ENCODE measurements at regions not wholly inside any gene's neighbourhood (a gene's known extent, or its start where the extent isn't known, plus 50 kb on each side); places are given as distances from the start of the nearest gene placed in this dataset.
A peak's percentile ranks its signal among the peaks of the same experiment; 100 is the strongest.

DNA sequence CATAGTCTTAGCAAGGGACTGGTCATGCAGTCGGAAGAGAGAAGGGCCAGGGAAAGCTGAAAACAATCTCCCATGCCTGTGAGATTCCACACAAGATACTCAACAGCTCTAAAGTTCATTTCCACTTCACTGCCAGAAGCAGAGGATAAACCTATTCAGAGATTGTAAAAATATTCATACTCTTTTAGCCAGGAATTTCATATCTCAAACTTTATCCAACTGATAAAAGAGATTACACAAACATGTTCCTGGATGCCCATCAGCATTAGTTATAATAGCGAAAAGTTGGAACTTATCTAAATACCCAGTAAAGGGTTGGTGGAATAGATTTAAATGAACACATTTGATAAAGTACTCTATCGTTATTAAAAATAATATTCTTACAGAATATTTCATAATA, 75.2 kb upstream of the ARHGEF3 start:
- TF ChIP-seq, protein P1, sequence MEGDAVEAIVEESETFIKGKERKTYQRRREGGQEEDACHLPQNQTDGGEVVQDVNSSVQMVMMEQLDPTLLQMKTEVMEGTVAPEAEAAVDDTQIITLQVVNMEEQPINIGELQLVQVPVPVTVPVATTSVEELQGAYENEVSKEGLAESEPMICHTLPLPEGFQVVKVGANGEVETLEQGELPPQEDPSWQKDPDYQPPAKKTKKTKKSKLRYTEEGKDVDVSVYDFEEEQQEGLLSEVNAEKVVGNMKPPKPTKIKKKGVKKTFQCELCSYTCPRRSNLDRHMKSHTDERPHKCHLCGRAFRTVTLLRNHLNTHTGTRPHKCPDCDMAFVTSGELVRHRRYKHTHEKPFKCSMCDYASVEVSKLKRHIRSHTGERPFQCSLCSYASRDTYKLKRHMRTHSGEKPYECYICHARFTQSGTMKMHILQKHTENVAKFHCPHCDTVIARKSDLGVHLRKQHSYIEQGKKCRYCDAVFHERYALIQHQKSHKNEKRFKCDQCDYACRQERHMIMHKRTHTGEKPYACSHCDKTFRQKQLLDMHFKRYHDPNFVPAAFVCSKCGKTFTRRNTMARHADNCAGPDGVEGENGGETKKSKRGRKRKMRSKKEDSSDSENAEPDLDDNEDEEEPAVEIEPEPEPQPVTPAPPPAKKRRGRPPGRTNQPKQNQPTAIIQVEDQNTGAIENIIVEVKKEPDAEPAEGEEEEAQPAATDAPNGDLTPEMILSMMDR (IDR thresholded peaks at IDR 0.05; ENCODE audit: low read depth, low read length) = no peak

DNA sequence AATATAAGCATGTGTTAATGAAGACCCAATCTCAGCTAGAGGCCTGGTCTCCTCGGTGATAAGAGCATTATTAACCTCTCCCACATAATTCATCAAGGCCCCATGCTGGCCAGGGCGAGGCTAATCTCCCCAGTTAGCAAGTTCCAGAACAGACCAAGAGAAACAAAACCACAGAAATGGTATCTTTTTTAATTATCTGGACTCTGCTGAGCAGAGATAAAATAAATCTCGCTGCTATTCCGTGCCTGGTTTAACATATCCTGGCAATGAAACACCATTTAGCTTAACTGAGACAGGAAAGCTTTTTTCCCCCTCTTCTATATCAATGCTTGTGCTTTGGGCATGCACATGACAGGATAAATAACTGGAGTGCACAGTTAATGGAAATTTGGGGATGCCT, 72.5 kb upstream of the ARHGEF3 start:
- no peak for DNase-seq
- Histone ChIP-seq H3K4me3 (ENCODE audit: low read depth, low read length) (no peak overlapping the region), H3K4me1 (no peaks in the 10 kb centered on the region; the same call in 1 of the 2 replicates), H3K36me3 (no peaks in the 10 kb centered on the region), H3K9me3 (no peaks in the 10 kb centered on the region), H3K27me3 (no peaks in the 10 kb centered on the region)
- TF ChIP-seq, protein P1 (IDR thresholded peaks at IDR 0.05; ENCODE audit: low read depth, low read length) = no peak

More for the DNA sequence above, 75.2 kb upstream of the ARHGEF3 start:
- Histone ChIP-seq H3K9me3 (no peaks in the 10 kb centered on the region), H3K27me3 (no peaks in the 10 kb centered on the region), H3K4me1 (no peaks in the 10 kb centered on the region; the same call in 1 of the 2 replicates), H3K4me3 (ENCODE audit: low read depth, low read length) (no peak overlapping the region), H3K36me3 (no peaks in the 10 kb centered on the region)
- DNase-seq = no peak

DNA sequence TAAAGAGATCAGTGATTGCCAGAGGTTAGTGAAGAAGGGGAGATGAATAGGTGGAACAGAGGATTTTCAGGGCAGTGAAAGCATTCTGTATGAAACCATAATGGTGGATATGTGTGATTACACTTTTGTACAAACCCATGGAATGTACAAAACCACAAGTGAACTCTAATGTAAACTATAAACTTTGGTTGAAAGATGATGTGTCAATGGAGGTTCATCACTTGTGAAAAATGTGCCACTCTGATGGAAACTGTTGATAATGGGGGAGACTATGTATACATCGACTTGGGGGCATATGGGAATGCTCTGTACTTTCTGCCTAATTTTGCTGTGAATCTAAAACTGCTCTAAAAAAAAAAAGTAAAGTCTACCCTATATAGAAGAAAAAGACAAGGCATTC, 68.7 kb upstream of the ARHGEF3 start:
- Histone ChIP-seq H3K27me3 (no peaks in the 10 kb centered on the region), H3K9me3 (no peaks in the 10 kb centered on the region), H3K4me1 (no peaks in the 10 kb centered on the region; the same call in 1 of the 2 replicates), H3K4me3 (ENCODE audit: low read depth, low read length) (no peak overlapping the region), H3K36me3 (no peaks in the 10 kb centered on the region)
- TF ChIP-seq, protein P1 (IDR thresholded peaks at IDR 0.05; ENCODE audit: low read depth, low read length) = no peak
- DNase-seq = no peak

DNA sequence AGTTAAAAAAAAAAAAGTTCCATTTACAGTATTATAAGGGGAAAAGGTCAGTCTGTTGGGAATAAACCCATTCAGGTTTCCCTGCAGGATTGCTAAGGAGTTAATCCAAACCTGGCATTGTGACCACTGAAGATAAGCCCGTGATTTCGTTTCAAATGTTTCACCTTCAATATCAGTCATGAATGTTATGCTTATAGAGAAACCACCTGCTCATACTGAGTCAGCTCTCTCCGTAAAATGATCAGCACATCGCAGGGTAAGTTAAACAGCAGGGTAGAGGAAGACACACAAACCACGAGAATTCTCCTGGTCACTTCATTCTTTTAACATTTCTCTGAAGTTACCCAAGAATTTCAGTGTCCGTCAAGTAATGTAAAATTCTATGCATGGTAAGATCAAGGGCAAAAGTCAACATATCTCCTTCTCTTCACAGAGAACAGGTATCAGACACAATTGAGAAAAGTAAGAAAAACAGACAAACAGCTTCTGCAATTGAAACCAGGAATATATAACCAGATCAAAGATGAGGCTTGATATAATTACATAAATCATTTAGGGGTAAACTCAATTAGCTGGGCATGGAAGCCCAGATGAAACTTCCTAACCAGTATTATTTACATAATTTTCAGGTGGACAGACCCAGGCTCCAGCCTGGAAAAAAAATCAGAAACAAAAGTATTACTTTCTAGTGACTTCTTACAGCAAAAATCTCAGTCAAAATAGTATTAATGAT, 67.6 kb upstream of the ARHGEF3 start:
- no peak for DNase-seq
- Histone ChIP-seq H3K36me3 (no peaks in the 10 kb centered on the region), H3K4me1 (no peaks in the 10 kb centered on the region; the same call in 1 of the 2 replicates), H3K27me3 (no peaks in the 10 kb centered on the region), H3K9me3 (no peaks in the 10 kb centered on the region), H3K4me3 (ENCODE audit: low read depth, low read length) (peak overlapping the region; percentile 33)
- TF ChIP-seq, protein P1 (IDR thresholded peaks at IDR 0.05; ENCODE audit: low read depth, low read length) = no peak

DNA sequence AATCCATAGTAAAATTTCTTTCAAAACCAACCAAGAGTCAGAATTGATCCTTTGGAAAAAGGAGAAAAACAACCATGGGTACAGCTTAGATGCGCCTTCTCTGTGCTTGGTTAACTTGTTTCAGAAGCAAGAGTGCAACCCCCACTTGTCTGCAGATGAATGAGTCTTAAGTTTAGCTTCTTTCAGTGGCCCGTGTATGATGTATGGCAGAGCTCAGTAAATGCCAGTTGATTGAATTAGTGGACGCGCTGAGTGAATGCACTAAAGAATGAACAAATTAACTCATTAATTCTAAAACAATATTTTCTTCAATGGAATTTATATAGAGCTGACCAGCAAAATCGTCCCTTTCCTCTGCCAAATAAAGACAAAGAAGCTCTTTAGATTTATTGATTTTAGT, 67.0 kb upstream of the ARHGEF3 start:
- DNase-seq = peak; percentile 17
- Histone ChIP-seq H3K27me3 (no peaks in the 10 kb centered on the region), H3K9me3 (no peaks in the 10 kb centered on the region), H3K36me3 (no peaks in the 10 kb centered on the region), H3K4me3 (ENCODE audit: low read depth, low read length) (peak overlapping the region; percentile 33), H3K4me1 (no peaks in the 10 kb centered on the region; the same call in 1 of the 2 replicates)
- TF ChIP-seq, protein P1 (IDR thresholded peaks at IDR 0.05; ENCODE audit: low read depth, low read length) = no peak

DNA sequence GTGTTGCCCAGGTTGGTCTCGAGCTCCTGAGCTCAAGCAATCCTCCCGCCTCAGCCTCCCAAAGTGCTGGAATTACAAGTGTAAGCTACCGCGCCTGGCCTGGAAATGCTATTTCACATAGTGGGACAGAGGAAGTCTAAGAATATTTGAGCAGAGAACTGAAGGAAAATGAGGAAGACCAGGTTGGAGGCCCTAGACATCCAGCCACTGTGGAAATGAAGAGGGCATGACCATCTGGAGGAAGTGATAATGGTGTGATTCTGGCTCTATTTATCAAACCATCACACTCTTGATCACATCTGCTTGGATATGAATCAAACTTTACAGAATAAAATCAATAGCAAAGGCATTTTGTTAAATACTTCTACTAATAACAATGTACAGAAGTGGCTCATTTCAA, 65.9 kb upstream of the ARHGEF3 start:
- no peak for DNase-seq
- Histone ChIP-seq H3K27me3 (no peaks in the 10 kb centered on the region), H3K9me3 (no peaks in the 10 kb centered on the region), H3K4me3 (ENCODE audit: low read depth, low read length) (no peak overlapping the region), H3K4me1 (no peaks in the 10 kb centered on the region; the same call in 1 of the 2 replicates), H3K36me3 (no peaks in the 10 kb centered on the region)
- TF ChIP-seq, protein P1 (IDR thresholded peaks at IDR 0.05; ENCODE audit: low read depth, low read length) = no peak
